Fibroblast of lung (primary cell): ENCODE measurements at regions not wholly inside any gene's neighbourhood (a gene's known extent, or its start where the extent isn't known, plus 50 kb on each side); places are given as distances from the start of the nearest gene placed in this dataset.

Experiments used
- DNase-seq, 2 donors: peaks; one replicate each; pipeline versions ENCODE4 v3.0.0 to v3.0.0-alpha.2; 2010; ENCODE audit warnings: low read depth in 2 of 2
- H2AFZ ChIP-seq: 2 replicates; pipeline ENCODE4 v1.5.1; 2012; ENCODE audit warnings: low read length, control low read depth, inconsistent platforms
- H3K27ac ChIP-seq: 2 replicates; pipeline ENCODE4 v1.5.1; 2011; ENCODE audit warnings: low read length, control low read depth; ENCODE audit not compliant: insufficient read depth
- H3K27me3 ChIP-seq: 2 replicates; pipeline ENCODE4 v1.5.1; 2011; ENCODE audit warnings: mild to moderate bottlenecking, low read length; ENCODE audit not compliant: control insufficient read depth, insufficient read depth
- H3K36me3 ChIP-seq: 2 replicates; pipeline ENCODE4 v1.5.1; 2011; ENCODE audit warnings: low read length; ENCODE audit not compliant: control insufficient read depth, insufficient read depth
- H3K4me1 ChIP-seq: 2 replicates; pipeline ENCODE4 v1.5.1; 2011; ENCODE audit warnings: low read length; ENCODE audit not compliant: control insufficient read depth, insufficient read depth; ENCODE audit errors: extremely low read depth
- H3K4me2 ChIP-seq: 2 replicates; pipeline ENCODE4 v1.5.1; 2011; ENCODE audit warnings: low read length, control low read depth; ENCODE audit not compliant: insufficient read depth; ENCODE audit errors: extremely low read depth
- H3K4me3 ChIP-seq, 4 experiments: fragments of 200-600 bp in 1 of 4; sonication (generic) in 1 of 4; replicated peaks in 1 of 4; 2 replicates each; pipeline ENCODE4 v1.5.1; 2011 to 2016; ENCODE audit warnings: low read length in 4 of 4, low read depth in 3 of 4, mild to moderate bottlenecking in 3 of 4, control low read depth in 2 of 4, inconsistent platforms in 1 of 4, mixed read lengths in 1 of 4; ENCODE audit not compliant: insufficient read depth in 1 of 4; ENCODE audit errors: control extremely low read depth in 1 of 4
- H3K79me2 ChIP-seq: 2 replicates; pipeline ENCODE4 v1.5.1; 2012; ENCODE audit warnings: mild to moderate bottlenecking, low read length, inconsistent platforms; ENCODE audit not compliant: control insufficient read depth, insufficient read depth
- H3K9ac ChIP-seq: 2 replicates; pipeline ENCODE4 v1.5.1; 2011; ENCODE audit warnings: mild to moderate bottlenecking, low read length, control low read depth; ENCODE audit not compliant: insufficient read depth
- H3K9me3 ChIP-seq: 2 replicates; pipeline ENCODE4 v1.5.1; 2012; ENCODE audit warnings: low read depth, low read length; ENCODE audit not compliant: control insufficient read depth, insufficient read depth
- H4K20me1 ChIP-seq: 2 replicates; pipeline ENCODE4 v1.5.1; 2011; ENCODE audit warnings: low read length; ENCODE audit not compliant: control insufficient read depth, insufficient read depth; ENCODE audit errors: extremely low read depth
- CTCF ChIP-seq, 2 donors: IDR thresholded peaks in 1 of 2; conservative IDR thresholded peaks in 1 of 2; 1 replicate in 1 of 2; 2 replicates in 1 of 2; pipeline ENCODE4 v1.5.1; 2011 to 2012; ENCODE audit warnings: low read length in 2 of 2, control low read depth in 1 of 2, inconsistent platforms in 1 of 2, low read depth in 1 of 2, mild to moderate bottlenecking in 1 of 2
- EZH2 ChIP-seq: IDR thresholded peaks from 2 replicates; pipeline ENCODE4 v1.5.1; 2012; ENCODE audit warnings: low read length, control low read depth, mild to moderate bottlenecking; ENCODE audit errors: missing control alignments

GRCh38 chr6:4513561-4513960 lies 262.6 kb upstream of the CDYL start:
- no peak overlapping the region for H3K4me2 ChIP-seq
- H4K20me1 ChIP-seq, result no peaks in the 10 kb centered on the region
- H3K79me2 ChIP-seq, result no peaks in the 10 kb centered on the region
- H3K9me3 ChIP-seq, result no peaks in the 10 kb centered on the region
- DNase-seq, result no peak
- H3K36me3 ChIP-seq, result no peaks in the 10 kb centered on the region
- H2AFZ ChIP-seq, result no peak overlapping the region
- H3K4me1 ChIP-seq, result no peaks in the 10 kb centered on the region
- no peak overlapping the region for H3K9ac ChIP-seq
- H3K27me3 ChIP-seq, result no peaks in the 10 kb centered on the region
- H3K27ac ChIP-seq, result no peak overlapping the region
- TF ChIP-seq EZH2, result no peak
- no peak for TF ChIP-seq CTCF (conservative IDR thresholded peaks at IDR 0.05 in 1 of 2, IDR thresholded peaks at IDR 0.05 in 1 of 2; ENCODE audit: low read depth in 1 of 2, low read length in 2 of 2)
- H3K4me3 ChIP-seq, result no peak overlapping the region

DNA sequence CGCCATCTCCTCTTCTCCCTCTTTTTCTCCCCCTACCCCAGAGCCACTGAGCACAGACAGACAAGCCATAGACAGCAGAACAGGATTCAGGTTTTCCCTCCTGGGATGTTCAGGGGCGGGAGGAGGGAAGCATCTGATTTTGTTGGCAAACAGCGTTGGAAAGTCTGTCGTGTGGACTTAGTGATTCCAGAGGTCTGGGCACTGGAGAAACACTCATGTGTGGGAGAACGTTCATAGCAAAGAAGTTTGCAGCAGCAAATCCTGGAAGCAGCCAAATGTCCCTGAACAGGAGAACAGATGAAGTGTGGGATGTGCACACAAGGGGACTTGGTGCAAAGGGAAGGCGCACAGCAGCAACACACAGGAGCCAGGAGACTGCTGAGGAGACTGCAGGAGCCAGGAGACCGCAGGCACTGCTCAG lies 264.1 kb upstream of the CDYL start:
- Histone ChIP-seq H3K9ac (no peak overlapping the region), H4K20me1 (no peaks in the 10 kb centered on the region), H2AFZ (no peak overlapping the region), H3K79me2 (no peaks in the 10 kb centered on the region), H3K4me2 (no peak overlapping the region), H3K27me3 (no peaks in the 10 kb centered on the region), H3K4me3 (no peak overlapping the region), H3K27ac (no peak overlapping the region), H3K4me1 (no peaks in the 10 kb centered on the region), H3K9me3 (no peaks in the 10 kb centered on the region), H3K36me3 (no peaks in the 10 kb centered on the region)
- TF ChIP-seq EZH2, result no peak
- DNase-seq, result no peak

DNA sequence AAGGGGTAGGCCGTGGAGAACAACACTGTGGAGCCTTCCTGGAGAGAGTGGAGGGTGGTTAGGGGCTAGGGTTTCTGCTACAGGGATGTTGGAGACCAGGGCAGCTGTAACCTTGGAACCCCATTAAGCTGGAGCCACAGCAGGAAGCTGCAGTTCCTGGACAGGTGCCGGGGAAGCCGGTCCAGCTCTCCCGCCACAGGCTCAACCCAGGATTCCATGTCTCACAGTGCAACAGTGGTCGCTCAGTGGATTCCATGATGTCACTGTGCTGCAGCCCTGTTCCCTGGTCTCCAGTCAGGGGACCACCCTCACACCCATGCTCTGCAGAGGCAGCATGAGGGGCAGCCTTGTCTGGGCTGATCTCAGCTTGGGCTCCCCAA lies 264.6 kb upstream of the CDYL start:
- Histone ChIP-seq H4K20me1 (no peaks in the 10 kb centered on the region), H3K79me2 (no peaks in the 10 kb centered on the region), H3K4me2 (no peak overlapping the region), H3K4me3 (no peak overlapping the region), H3K9ac (no peak overlapping the region), H2AFZ (no peak overlapping the region), H3K9me3 (no peaks in the 10 kb centered on the region), H3K36me3 (no peaks in the 10 kb centered on the region), H3K27me3 (no peaks in the 10 kb centered on the region), H3K27ac (no peak overlapping the region), H3K4me1 (no peaks in the 10 kb centered on the region)
- no peak for TF ChIP-seq CTCF (conservative IDR thresholded peaks at IDR 0.05 in 1 of 2, IDR thresholded peaks at IDR 0.05 in 1 of 2; ENCODE audit: low read depth in 1 of 2, low read length in 2 of 2)
- TF ChIP-seq EZH2, result no peak
- no peak for DNase-seq
